ENCODE measurements at regions not wholly inside any gene's neighbourhood (a gene's known extent, or its start where the extent isn't known, plus 50 kb on each side); places are given as distances from the start of the nearest gene placed in this dataset.

GRCh38 chr12:105479710-105480109 is 149.2 kb downstream of the C12orf75 start:
- TF ChIP-seq POLR2AphosphoS5 (IDR thresholded peaks at IDR 0.05; ENCODE audit: insufficient read depth in 1 of 2, low read depth in 1 of 2): no peak
- no peak for TF ChIP-seq CTCF (IDR thresholded peaks at IDR 0.05)
